ENCODE measurements at regions not wholly inside any gene's neighbourhood (a gene's known extent, or its start where the extent isn't known, plus 50 kb on each side); places are given as distances from the start of the nearest gene placed in this dataset.

DNA sequence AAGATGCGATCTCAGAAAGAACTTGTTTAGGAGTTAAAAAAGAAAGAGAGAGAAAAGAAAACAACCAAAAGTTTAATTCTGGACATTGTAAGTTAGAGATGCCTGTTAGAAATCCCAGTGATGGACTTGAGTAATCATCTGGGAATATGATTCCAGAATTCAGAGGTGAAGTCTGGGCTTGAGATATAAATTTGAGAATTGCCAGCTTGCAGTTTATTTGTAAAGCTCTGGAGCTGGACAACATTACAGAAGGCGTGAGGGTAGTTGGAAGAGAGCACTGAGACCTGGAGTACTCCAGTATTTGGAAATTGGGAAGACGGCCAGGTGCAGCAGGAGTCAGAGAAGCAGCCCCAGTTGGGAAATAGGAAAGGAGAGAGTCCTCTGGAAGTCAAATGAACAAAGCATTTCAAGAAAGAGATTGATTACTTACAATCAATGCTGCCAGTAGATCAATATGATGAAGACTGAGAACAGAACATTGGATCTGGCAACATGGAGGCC, 128.8 kb upstream of the ARHGAP28 start:
- TF ChIP-seq POLR2A (IDR thresholded peaks at IDR 0.05; ENCODE audit: control extremely low read depth in 1 of 2, low read depth in 2 of 2, low read length in 2 of 2), result no peak
- TF ChIP-seq RNF2 (IDR thresholded peaks at IDR 0.05; ENCODE audit: borderline replicate concordance, low read depth, low read length, missing control alignments, poor library complexity, severe bottlenecking), result no peak
- TF ChIP-seq, protein P1, sequence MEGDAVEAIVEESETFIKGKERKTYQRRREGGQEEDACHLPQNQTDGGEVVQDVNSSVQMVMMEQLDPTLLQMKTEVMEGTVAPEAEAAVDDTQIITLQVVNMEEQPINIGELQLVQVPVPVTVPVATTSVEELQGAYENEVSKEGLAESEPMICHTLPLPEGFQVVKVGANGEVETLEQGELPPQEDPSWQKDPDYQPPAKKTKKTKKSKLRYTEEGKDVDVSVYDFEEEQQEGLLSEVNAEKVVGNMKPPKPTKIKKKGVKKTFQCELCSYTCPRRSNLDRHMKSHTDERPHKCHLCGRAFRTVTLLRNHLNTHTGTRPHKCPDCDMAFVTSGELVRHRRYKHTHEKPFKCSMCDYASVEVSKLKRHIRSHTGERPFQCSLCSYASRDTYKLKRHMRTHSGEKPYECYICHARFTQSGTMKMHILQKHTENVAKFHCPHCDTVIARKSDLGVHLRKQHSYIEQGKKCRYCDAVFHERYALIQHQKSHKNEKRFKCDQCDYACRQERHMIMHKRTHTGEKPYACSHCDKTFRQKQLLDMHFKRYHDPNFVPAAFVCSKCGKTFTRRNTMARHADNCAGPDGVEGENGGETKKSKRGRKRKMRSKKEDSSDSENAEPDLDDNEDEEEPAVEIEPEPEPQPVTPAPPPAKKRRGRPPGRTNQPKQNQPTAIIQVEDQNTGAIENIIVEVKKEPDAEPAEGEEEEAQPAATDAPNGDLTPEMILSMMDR (IDR thresholded peaks at IDR 0.05; ENCODE audit: control extremely low read depth in 1 of 3, insufficient read depth in 1 of 3, low read depth in 1 of 3, low read length in 3 of 3), result no peak
- no peak for TF ChIP-seq EZH2 (IDR thresholded peaks at IDR 0.05; ENCODE audit: low read depth, low read length, severe bottlenecking)
- TF ChIP-seq EGR1 (IDR thresholded peaks at IDR 0.05; ENCODE audit: borderline replicate concordance, low read depth, low read length), result no peak
- TF ChIP-seq MAFK (IDR thresholded peaks at IDR 0.05; ENCODE audit: low read depth, low read length), result no peak
- TF ChIP-seq, protein P2, sequence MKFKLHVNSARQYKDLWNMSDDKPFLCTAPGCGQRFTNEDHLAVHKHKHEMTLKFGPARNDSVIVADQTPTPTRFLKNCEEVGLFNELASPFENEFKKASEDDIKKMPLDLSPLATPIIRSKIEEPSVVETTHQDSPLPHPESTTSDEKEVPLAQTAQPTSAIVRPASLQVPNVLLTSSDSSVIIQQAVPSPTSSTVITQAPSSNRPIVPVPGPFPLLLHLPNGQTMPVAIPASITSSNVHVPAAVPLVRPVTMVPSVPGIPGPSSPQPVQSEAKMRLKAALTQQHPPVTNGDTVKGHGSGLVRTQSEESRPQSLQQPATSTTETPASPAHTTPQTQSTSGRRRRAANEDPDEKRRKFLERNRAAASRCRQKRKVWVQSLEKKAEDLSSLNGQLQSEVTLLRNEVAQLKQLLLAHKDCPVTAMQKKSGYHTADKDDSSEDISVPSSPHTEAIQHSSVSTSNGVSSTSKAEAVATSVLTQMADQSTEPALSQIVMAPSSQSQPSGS (IDR thresholded peaks at IDR 0.05; ENCODE audit: low read length), result no peak
- TF ChIP-seq HDAC6 (IDR thresholded peaks at IDR 0.05; ENCODE audit: low read depth, low read length), result no peak
